SKM-1 treated with dmso at 0.1 percent for 144 hours (cell line): ENCODE measurements at regions not wholly inside any gene's neighbourhood (a gene's known extent, or its start where the extent isn't known, plus 50 kb on each side); places are given as distances from the start of the nearest gene placed in this dataset.

Experiments
- DNase-seq: peaks from one replicate; lab custom pipeline; 2025; ENCODE audit not compliant: unreplicated experiment; lab: John Stamatoyannopoulos, UW

- no peak for DNase-seq
These were observed 58.5 kb downstream of the PSMG1 start for GRCh38 chr21:39124681-39125251.

DNA sequence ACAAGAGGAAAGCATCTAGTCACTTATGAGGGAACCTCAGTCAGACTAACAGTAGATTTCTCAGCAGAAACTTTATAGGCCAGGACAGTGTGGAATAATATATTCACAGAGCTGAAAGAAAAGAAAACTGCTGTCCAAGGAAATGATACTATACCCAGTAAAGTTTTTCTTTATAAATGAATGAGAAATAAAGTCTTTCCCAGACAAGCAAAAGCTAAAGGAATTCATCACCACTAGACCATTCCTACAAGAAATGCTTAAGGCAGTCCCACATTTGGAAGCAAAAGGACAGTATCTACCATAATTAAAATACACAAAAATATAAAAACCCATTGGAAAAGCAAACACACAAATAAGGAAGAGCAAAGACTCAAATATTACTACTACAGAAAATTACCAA is 59.9 kb downstream of the PSMG1 start:
- DNase-seq, result no peak

GRCh38 chr21:39121600-39122355 is 61.5 kb downstream of the PSMG1 start:
- no peak for DNase-seq

- no peak for DNase-seq
These were observed 62.2 kb downstream of the PSMG1 start for GRCh38 chr21:39120876-39121599.

GRCh38 chr21:39119891-39120290 is 63.4 kb downstream of the PSMG1 start:
- no peak for DNase-seq

DNA sequence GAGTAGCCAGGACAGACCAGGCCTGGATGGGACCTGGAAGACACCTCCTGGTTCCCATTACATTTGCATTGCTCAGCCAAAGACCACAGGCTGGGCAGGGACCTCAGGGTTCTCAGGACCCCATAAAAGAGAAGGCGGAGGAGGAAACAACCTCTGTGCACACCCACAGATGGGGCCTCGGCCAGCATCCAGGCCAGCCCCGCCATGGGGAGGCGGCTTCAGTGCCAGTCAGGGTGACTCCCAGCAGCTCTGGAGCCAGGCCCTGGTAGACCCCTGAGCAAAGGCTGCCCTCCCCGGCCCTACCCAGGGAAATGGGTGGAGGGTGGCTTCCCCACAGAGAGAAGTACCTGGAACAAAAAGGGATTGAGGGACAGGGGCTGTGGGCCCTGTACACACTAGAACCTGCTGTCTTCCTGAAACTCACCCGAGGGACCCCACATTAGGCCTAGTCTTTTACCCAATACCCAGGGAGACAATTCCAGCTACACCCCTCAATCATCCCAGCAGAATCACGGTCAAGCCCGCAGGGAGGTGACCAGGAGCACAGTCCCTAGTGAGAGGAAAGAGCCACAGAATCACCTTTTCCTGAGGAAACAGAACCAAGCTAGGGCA is 64.5 kb downstream of the PSMG1 start:
- DNase-seq, result no peak

- DNase-seq, result no peak
These were observed 65.2 kb downstream of the PSMG1 start for GRCh38 chr21:39118061-39118460.

DNA sequence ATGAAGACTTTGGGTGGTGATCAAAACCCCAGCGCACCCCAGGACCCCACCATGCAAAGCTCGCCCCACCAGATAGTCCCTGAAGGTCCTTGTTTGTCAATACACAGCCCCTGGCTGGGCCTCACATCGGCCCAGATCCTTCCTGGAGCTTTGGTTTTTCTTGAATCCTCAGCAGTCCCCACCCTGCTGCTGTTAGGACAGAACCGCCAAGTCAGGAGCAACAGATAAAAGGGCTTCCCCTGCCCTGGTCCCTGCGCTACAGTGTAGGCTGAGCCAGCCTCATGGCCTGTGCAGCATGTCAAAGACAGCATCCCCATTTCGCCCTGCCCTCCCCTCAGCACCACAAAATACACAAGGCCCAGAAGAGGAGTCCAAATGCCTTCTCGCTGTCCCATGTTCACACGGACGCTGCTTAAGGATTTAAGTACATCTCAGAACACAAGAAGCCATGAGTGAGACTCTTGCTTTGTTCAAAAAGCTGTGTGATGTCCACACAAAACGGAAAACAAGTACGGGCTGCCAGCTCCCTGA is 65.7 kb downstream of the PSMG1 start:
- no peak for DNase-seq

DNA sequence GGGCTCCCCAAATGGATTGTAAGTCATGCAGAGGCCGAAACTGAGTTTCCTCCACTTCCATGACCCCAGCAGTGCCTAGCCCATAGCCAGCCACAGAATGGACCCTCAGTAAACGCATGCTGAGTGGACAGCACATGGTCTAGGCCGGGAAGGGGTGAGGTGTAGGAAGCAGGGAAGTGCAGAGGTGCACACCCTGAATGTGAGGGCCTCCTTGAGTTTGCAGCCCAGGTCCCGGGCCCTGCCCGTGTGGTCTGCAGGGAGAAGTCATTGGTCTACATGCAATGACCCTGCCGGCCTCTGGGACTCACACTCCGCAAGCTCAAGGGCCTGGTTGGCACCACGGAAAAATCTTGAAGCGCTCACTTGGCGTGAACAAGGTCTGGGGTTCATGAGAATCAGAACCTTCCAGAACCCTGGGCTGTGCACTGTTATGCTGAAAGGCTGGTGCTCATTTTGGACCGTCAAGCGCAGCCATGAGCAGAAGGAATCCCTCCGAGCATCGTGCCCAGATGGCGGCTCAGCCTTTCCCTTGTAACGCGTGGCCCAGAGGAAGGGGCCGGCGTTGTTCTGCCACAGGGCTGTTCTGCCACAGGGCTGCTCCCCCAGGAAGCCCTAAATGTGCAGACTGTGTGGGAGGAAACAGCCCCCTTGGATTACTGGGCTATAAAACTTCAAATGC is 66.4 kb downstream of the PSMG1 start:
- DNase-seq, result no peak

GRCh38 chr21:39115576-39116235 is 67.5 kb downstream of the PSMG1 start:
- no peak for DNase-seq

- DNase-seq, result no peak
These were observed 68.2 kb downstream of the PSMG1 start for GRCh38 chr21:39114871-39115575.

- DNase-seq, result no peak
These were observed 71.2 kb downstream of the PSMG1 start for GRCh38 chr21:39111931-39112550.

GRCh38 chr21:39110431-39110830 is 72.8 kb downstream of the PSMG1 start:
- DNase-seq, result no peak

DNA sequence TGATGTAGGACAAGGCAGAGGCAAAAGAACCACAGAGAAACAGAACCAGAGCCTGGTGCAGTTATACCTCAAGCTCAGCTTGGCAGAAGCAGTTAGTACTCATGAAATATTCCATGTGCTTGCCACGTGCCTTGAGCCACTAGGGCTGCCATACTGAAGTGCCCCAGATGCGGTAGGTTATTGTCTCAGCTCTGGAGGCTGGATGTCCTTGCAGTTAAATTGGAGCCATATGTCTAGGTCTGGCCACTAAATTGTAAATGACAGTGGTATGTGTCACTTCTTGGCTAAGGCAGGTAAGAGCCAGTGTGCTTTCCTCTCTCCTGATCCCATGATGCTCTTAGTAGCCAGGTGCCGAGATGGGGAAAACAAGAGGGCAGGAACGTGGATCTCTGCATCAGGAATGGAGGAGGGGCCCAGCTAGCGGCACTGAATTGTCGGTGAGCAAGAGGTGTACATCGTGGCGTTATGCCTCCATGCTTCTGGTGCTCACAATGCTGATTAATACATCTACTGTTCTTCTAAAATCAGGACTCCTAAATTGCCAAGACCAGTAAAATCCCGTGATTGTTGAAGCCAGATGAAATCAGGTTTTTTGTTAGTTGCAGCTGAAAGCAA is 73.5 kb downstream of the PSMG1 start:
- DNase-seq, result no peak

- no peak for DNase-seq
These were observed 74.1 kb downstream of the PSMG1 start for GRCh38 chr21:39109163-39109530.

DNA sequence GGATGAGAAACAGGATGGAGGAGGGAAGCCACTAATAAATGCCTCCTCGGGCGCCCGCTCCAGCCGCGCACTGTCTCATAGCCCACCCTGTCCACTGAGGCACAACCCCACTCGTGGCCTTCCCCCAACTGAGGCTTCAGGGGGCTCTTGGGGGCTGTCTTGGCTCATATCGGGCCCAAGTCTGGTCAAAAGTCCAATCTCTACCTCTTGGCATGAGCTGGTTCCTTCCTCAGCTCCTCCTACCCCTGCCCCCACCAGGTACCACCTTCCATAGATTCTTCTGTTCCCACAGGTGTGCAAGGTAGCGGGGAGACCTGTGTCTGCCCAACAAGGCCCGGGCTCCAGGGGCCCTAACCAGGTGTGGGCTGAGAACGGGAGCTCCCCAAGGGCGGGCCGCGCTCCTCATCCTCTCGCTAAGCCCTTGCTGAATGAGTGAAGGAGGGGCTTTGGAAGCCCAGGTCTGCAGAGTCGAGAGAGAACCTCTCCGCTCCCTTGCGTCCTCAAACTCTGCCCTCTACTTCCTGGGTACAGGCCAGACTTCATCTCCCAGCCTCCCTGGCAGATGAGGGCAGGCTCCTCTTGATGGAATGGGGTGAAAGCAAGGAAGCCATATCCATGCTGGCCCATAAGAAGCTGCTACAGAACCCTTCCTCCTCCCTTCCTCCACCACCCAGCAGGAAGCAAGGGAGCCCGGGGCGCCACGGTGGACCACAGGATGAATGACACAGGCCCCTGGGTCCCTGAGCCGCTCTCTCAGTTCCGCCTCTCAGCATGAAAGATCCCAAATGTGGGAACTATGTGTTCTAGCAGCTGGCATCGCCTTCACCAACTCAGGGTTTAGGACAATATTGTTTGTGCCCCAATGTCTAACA is 74.7 kb downstream of the PSMG1 start:
- DNase-seq, result no peak

DNA sequence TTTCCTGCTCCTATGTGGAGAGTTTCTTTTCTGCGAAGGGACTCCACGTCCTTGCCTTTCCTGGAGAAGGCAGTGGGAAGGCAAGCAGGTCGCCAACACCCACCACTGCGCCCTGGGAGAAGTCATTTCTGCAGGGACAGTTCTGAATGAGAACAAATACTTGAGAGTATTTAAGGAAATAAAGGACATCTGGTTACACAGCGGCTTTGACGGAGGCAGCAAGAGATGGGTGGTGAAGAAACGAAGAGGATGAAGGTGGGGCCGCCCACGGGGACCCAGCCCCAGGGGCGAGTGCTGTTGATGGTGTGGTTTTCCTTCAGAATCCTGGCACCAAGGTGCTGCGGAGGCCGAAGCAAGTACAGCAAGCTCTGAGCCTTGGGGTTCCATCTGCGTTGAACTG is 75.5 kb downstream of the PSMG1 start:
- no peak for DNase-seq

DNA sequence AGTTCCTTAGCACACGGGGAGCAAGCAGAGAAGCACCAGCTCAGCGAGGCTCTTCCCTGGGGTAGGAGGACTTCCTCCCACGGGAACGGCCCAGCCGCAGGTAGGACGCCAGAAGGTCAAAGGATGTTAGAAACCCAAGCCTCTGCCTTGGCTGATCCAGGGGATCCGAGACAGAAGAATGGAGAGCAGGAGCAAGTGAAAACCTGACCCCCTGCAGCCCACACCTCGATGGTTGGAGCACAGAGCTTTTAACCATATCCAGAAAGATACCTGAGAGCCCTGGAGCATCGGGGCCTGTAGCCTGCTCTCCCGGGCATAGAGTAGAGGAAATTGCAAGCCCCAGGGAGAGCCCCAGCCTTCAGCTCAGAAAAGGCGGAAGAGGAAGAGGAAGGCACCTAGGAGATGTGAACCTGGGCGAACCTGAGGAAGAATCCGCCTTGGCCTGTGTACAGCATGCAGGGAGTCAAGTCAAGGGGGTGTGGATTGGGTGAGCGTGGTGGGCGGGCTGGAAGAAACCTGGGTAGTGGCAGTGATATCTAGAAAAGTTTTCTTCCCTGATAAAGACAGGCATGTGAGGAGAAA is 76.3 kb downstream of the PSMG1 start:
- DNase-seq, result no peak
